HG03025 (cell line): ENCODE measurements at regions not wholly inside any gene's neighbourhood (a gene's known extent, or its start where the extent isn't known, plus 50 kb on each side); places are given as distances from the start of the nearest gene placed in this dataset.
"Not testable (repeated sequence)": the region's sequence is repeated elsewhere in the genome, so short reads cannot be mapped to it uniquely, and the experiment has no call there.

ENCODE experiments used
- ATAC-seq: cut with Tn5 transposase; IDR thresholded peaks from one replicate; pipeline ENCODE4 v1.9.1; 2021; ENCODE audit warnings: mild to moderate bottlenecking, moderate library complexity; ENCODE audit not compliant: unreplicated experiment, low FRiP score

DNA sequence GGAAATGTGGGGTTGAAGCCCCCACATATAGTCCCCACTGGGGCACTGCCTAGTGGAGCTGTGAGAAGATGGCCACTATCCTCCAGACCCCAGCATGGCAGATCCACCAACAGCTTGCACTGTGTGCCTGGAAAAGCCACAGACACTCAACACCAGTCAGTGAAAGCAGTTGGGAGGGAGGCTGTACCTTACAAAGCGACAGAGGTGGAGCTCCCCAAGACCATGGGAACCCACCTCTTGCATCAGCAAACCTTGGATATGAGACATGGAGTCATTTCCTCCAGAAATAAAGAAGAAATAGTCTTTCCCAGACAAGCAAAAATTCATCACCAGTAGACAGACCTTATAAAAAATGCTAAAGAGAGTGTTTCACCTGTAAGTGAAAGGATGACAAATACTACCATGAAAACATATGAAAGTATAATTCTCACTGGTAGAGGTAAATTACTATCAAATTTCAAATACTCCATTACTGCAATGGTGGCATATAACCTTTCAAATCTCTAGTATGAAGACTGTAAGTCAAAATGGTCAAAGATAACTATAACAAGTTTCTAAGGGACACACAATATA lies 152.6 kb upstream of the EPHA4 start:
- ATAC-seq: no peak

GRCh38 chr2:221724117-221724516 lies 152.0 kb upstream of the EPHA4 start:
- ATAC-seq: not testable (repeated sequence)

- no peak for ATAC-seq
These were observed 144.6 kb upstream of the EPHA4 start for GRCh38 chr2:221716426-221717303.

- no peak for ATAC-seq
These were observed 143.6 kb upstream of the EPHA4 start for GRCh38 chr2:221715523-221716247.

GRCh38 chr2:221710744-221711143 lies 138.6 kb upstream of the EPHA4 start:
- no peak for ATAC-seq

- ATAC-seq: no peak
These were observed 136.8 kb upstream of the EPHA4 start for GRCh38 chr2:221708902-221709301.

- no peak for ATAC-seq
These were observed 133.2 kb upstream of the EPHA4 start for GRCh38 chr2:221705185-221705877.

- no peak for ATAC-seq
These were observed 132.3 kb upstream of the EPHA4 start for GRCh38 chr2:221704442-221704841.

DNA sequence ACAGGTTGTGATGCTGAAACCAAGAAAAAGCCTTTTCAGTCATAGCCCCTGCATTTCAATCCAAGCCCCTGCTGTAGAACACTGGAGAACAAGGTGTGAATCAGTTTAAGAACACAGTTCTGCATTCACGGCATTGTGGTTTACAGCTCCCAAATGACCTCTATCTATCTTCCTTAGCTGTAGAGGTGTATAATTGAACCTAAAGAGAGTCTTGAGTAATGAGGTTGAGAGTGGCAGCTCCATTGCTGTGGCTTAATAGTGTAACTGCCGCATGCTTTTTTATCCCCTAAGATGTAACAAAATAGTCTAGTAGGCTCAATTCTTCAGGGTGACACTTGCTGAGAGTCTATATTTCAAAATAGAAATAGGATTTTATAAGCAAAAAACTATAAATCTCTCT lies 121.3 kb upstream of the EPHA4 start:
- ATAC-seq: no peak

GRCh38 chr2:221691571-221691970 lies 119.5 kb upstream of the EPHA4 start:
- ATAC-seq: no peak

DNA sequence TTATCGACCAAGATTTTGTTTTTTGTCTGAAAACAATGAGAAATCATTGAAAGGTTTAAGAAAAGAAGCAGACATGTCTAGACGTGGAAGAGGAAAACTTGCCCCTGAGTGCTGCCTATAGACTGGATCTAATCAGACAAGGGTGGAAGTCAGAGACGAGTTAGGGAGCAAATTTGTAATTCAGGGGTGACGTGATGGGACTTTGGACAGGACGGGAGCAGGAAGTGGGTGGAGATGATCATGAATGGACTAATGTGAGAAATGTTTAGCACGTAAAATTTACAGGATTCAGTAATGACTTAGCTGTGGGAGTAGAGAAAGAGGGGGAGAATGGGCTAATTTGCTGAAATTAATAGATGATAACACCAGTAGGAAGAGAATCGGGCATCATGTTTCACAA lies 117.0 kb upstream of the EPHA4 start:
- no peak for ATAC-seq

DNA sequence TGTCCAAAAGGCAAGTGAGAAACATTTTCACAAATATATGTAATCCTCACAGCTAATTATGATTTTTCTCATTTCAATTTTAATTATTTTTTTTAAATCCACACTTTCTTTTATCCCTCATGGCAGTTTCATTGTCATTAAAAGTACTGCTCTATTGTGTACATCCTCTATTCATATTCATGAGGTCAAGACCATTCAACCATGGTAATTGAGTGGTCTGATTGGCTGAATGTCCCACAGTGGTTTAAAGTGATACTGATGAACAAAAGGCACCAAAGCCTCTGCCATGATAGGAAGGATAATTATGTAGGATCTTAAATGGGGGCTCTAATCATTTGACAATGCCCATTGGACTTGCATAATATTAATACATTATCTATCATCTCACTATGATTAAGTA lies 108.4 kb upstream of the EPHA4 start:
- no peak for ATAC-seq

DNA sequence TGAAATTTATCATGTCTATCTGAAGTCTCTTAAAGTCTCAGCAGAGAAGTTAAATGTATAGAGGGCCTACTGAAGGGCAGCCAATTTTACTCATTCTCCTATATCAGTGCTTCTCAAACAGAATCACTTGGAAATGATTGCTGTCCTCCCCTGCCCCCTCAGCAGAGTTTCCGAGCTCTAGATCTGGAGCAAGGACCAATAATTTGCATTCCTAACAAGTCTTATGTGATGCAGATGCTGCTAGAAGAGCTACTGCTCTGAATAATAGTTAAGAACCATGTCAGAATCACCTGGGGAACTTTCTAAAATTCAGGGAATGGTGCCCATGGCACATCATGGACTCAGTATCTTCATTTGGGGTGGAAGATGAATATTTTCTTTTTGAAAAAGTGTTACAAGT lies 105.6 kb upstream of the EPHA4 start:
- no peak for ATAC-seq

GRCh38 chr2:221676566-221677172 lies 104.6 kb upstream of the EPHA4 start:
- no peak for ATAC-seq

DNA sequence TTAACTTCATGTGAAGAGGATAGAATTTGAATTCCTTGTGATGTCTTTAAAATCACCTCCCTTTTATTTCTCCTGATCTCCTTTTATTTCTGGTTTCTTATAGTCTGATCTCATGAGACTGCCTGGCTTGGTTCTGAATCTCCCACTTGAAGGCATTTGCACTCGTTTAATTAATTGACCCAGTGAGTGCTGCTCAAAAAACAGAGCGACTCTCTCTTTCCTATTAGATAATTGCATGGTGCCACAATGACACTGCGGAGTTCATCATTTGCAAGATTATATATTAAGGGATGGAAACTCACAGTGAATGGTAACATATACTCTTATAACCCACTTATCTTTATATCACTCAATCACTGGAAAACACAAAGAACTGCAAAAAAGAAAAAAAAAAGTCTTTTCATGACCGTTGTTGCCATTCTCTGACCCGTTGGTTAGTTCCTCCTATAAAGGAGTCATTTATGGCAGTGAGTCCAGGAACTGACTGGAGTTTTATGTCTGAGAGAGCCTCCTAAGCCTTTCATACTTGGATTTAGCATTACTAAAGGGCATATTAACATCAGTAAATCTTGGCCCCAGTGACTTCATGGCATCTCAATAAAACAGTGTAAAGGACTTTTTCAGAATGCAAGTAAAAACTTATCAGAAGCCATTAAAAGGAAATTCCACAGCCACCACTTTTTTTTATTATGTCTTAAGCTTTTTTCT lies 103.3 kb upstream of the EPHA4 start:
- ATAC-seq: no peak

- no peak for ATAC-seq
These were observed 102.3 kb upstream of the EPHA4 start for GRCh38 chr2:221674446-221674845.

GRCh38 chr2:221673248-221673647 lies 101.1 kb upstream of the EPHA4 start:
- no peak for ATAC-seq

DNA sequence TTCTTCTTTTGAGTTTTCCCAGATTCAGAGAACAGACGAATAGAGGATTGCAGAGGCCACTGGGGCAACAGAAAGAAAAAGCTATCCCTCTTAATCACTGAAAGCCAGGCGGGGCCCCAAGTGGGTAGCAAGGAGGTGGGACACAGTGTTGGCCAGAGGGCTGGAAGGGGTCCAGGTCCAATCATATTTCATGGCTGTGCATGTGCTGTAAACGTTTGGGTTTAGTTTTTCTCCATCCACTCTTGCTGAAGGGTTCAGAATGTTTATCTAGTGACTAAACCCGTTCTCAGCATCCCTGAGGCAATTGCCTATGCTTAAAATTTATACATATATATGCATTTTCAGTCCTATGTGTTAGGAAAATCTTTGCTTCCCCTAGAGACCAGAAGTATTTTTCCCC lies 99.4 kb upstream of the EPHA4 start:
- no peak for ATAC-seq

GRCh38 chr2:221662689-221663391 lies 90.7 kb upstream of the EPHA4 start:
- no peak for ATAC-seq
